ENCODE measurements at regions not wholly inside any gene's neighbourhood (a gene's known extent, or its start where the extent isn't known, plus 50 kb on each side); places are given as distances from the start of the nearest gene placed in this dataset.

DNA sequence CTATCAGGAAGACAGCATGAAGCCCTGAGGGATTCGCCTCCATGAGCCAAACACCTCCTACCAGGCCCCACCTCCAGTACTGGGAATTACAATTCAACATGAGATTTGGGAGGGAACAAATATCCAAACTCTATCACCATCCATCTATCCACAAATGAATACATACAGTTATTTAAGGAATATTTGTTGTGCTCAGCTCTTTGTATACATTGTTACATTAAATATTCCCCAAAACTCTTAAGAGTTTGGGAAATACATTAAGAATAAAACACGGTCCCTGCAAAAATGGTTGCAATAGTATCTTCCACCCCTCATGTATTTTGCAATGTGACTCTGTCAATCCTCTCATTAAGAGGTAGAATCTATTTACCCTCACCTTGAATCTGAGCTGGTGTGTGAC lies 109.8 kb upstream of the PLXNC1 start:
- TF ChIP-seq, protein P1, sequence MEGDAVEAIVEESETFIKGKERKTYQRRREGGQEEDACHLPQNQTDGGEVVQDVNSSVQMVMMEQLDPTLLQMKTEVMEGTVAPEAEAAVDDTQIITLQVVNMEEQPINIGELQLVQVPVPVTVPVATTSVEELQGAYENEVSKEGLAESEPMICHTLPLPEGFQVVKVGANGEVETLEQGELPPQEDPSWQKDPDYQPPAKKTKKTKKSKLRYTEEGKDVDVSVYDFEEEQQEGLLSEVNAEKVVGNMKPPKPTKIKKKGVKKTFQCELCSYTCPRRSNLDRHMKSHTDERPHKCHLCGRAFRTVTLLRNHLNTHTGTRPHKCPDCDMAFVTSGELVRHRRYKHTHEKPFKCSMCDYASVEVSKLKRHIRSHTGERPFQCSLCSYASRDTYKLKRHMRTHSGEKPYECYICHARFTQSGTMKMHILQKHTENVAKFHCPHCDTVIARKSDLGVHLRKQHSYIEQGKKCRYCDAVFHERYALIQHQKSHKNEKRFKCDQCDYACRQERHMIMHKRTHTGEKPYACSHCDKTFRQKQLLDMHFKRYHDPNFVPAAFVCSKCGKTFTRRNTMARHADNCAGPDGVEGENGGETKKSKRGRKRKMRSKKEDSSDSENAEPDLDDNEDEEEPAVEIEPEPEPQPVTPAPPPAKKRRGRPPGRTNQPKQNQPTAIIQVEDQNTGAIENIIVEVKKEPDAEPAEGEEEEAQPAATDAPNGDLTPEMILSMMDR (conservative IDR thresholded peaks at IDR 0.05), result no peak
- no peak for TF ChIP-seq ZFX (IDR thresholded peaks at IDR 0.05)

Data from C4-2B (cell line).